HL-60 (cell line): ENCODE measurements at regions not wholly inside any gene's neighbourhood (a gene's known extent, or its start where the extent isn't known, plus 50 kb on each side); places are given as distances from the start of the nearest gene placed in this dataset.
"Not testable (repeated sequence)": the region's sequence is repeated elsewhere in the genome, so short reads cannot be mapped to it uniquely, and the experiment has no call there.

Source experiments
- DNase-seq, 2 experiments: peaks; one replicate each; pipeline ENCODE4 v3.0.0-alpha.2; 2010 to 2020; ENCODE audit warnings: low read depth in 1 of 2, low spot score in 1 of 2
- H3K27ac ChIP-seq: fragments of 250-450 bp; sonication (Bioruptor Pico); replicated peaks from 2 replicates; pipeline ENCODE4 v1.5.1; 2020; ENCODE audit warnings: mild to moderate bottlenecking, moderate library complexity
- H3K27me3 ChIP-seq: fragments of 250-450 bp; sonication (Bioruptor Pico); 2 replicates; pipeline ENCODE4 v1.5.1; 2021; ENCODE audit warnings: mild to moderate bottlenecking, moderate library complexity; ENCODE audit not compliant: insufficient read depth, poor library complexity, severe bottlenecking
- H3K4me3 ChIP-seq: replicated peaks from 2 replicates; pipeline ENCODE4 v1.5.1; 2011; ENCODE audit warnings: mild to moderate bottlenecking, control low read depth, low read length; ENCODE audit not compliant: insufficient read depth
- GABPA ChIP-seq: IDR thresholded peaks from 2 replicates; pipeline ENCODE4 v1.6.1; 2012; ENCODE audit warnings: low read depth
- POLR2AphosphoS5 ChIP-seq: IDR thresholded peaks from 2 replicates; pipeline ENCODE4 v1.6.1; 2012; ENCODE audit warnings: low read depth
- SPI1 ChIP-seq: IDR thresholded peaks from 2 replicates; pipeline ENCODE4 v1.6.1; 2012; ENCODE audit warnings: low read depth, mild to moderate bottlenecking, borderline replicate concordance
- TF ChIP-seq, protein P1 (sequence below): IDR thresholded peaks from one replicate; pipeline ENCODE4 v1.5.1; 2011; ENCODE audit warnings: low read length, control low read depth, inconsistent platforms; ENCODE audit not compliant: insufficient read depth
- TF ChIP-seq, protein P2 (sequence below): IDR thresholded peaks from 2 replicates; pipeline ENCODE4 v1.6.1; 2012; ENCODE audit warnings: low read depth; ENCODE audit not compliant: insufficient replicate concordance

DNA sequence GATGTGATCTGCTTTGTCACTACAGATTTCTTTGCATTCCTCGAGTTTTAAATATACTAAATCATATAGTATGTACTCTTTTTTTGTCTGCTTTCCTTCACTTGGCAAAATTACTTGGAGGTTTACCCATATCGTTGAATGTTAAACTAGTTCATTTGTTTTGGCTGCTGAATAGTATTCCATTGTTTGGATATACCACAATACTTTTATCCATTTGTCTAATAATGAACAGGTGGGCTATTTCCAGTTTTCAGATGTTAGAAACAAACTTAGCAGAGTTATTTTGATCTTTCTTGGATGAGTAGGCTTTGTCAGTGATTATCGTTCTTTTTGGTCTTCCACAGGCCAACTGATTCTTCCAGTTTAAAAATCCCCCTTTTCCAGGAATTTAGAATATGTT lies 154.0 kb upstream of the TGFBR2 start:
- no peak overlapping the region for H3K27ac ChIP-seq
- DNase-seq = no peak
- TF ChIP-seq, protein P1, sequence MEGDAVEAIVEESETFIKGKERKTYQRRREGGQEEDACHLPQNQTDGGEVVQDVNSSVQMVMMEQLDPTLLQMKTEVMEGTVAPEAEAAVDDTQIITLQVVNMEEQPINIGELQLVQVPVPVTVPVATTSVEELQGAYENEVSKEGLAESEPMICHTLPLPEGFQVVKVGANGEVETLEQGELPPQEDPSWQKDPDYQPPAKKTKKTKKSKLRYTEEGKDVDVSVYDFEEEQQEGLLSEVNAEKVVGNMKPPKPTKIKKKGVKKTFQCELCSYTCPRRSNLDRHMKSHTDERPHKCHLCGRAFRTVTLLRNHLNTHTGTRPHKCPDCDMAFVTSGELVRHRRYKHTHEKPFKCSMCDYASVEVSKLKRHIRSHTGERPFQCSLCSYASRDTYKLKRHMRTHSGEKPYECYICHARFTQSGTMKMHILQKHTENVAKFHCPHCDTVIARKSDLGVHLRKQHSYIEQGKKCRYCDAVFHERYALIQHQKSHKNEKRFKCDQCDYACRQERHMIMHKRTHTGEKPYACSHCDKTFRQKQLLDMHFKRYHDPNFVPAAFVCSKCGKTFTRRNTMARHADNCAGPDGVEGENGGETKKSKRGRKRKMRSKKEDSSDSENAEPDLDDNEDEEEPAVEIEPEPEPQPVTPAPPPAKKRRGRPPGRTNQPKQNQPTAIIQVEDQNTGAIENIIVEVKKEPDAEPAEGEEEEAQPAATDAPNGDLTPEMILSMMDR = no peak
- TF ChIP-seq GABPA (no peak), SPI1 (no peak), POLR2AphosphoS5 (no peak)
- TF ChIP-seq, protein P2, sequence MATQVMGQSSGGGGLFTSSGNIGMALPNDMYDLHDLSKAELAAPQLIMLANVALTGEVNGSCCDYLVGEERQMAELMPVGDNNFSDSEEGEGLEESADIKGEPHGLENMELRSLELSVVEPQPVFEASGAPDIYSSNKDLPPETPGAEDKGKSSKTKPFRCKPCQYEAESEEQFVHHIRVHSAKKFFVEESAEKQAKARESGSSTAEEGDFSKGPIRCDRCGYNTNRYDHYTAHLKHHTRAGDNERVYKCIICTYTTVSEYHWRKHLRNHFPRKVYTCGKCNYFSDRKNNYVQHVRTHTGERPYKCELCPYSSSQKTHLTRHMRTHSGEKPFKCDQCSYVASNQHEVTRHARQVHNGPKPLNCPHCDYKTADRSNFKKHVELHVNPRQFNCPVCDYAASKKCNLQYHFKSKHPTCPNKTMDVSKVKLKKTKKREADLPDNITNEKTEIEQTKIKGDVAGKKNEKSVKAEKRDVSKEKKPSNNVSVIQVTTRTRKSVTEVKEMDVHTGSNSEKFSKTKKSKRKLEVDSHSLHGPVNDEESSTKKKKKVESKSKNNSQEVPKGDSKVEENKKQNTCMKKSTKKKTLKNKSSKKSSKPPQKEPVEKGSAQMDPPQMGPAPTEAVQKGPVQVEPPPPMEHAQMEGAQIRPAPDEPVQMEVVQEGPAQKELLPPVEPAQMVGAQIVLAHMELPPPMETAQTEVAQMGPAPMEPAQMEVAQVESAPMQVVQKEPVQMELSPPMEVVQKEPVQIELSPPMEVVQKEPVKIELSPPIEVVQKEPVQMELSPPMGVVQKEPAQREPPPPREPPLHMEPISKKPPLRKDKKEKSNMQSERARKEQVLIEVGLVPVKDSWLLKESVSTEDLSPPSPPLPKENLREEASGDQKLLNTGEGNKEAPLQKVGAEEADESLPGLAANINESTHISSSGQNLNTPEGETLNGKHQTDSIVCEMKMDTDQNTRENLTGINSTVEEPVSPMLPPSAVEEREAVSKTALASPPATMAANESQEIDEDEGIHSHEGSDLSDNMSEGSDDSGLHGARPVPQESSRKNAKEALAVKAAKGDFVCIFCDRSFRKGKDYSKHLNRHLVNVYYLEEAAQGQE = no peak
- no peaks in the 10 kb centered on the region for H3K27me3 ChIP-seq
- no peak overlapping the region for H3K4me3 ChIP-seq

DNA sequence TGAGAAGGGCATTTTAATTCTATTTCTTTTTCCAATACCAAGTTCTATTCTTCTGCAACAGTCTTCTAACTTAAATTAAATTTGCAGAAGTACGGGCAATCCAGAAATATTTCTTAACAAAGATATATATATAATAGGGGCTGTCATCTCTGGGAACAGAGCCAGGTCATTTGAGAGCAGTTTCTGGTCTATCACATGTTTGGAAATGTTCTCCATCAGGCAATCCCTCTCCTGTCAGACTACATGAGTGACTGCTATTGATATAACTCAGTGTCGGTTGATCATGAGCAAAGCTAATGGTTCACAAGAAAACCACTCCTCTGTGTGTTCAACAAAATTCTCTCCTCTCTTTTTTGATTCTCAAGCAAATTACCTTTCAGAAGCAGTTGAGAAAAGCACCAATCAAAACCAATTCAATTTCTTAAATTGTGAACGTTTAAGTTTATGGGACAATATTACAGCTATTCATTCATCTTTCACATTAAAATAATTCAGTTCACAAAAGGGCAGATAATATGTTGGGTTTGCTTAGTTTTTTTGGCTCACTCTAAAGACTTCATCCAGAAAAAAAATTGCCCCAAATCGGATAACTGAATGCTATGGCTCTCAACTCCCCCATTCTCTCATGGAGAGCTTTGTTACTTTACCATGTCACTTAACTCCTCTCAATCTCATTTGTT lies 152.9 kb upstream of the TGFBR2 start:
- no peak overlapping the region for H3K4me3 ChIP-seq
- TF ChIP-seq POLR2AphosphoS5 (no peak), SPI1 (no peak), GABPA (no peak)
- TF ChIP-seq, protein P1 = no peak
- TF ChIP-seq, protein P2 = no peak
- no peak overlapping the region for H3K27ac ChIP-seq
- DNase-seq = no peak
- H3K27me3 ChIP-seq = no peaks in the 10 kb centered on the region

DNA sequence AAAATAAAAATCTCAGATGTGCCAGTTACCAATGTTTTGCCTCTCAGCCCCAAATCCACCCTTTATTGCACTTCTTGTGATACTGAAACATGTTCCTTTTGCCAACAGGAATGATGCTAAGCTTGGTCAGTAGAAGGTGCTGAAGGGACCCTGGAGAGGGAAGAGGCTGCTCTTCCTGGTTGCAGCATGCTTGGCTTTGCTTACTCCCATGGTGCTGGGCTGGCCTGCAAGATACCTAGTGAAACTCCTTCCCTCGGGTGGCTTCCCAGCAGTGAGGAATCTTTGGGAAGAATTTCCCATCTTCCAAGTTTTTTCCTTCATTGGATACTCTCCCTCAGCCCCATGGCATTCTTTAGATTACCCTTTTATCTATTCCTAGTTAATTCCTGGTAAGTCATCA lies 151.8 kb upstream of the TGFBR2 start:
- Histone ChIP-seq H3K27ac (no peak overlapping the region), H3K27me3 (no peaks in the 10 kb centered on the region), H3K4me3 (no peak overlapping the region)
- no peak for DNase-seq
- no peak for TF ChIP-seq SPI1
- TF ChIP-seq, protein P2 = no peak

DNA sequence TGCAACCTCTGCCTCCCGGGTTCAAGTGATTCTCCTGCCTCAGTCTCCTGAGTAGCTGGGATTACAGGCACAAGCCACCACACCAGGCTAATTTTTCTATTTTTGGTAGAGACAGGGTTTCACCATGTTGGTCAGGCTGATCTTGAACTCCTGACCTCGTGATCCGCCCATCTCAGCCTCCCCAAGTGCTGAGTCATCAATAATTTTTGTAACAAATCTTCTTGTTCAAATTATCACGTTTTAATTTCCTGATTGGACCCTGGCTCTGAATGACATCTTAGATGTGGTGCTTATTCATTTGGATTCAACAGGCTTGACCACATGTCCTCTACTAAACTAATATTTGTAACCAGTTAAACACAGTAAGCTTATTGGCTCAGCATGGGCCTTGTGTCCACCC lies 151.3 kb upstream of the TGFBR2 start:
- H3K27me3 ChIP-seq, DNase-seq: not testable (repeated sequence)

More for the DNA sequence above, 151.3 kb upstream of the TGFBR2 start:
- H3K27ac ChIP-seq, H3K4me3 ChIP-seq: not testable (repeated sequence)
